Endothelial cell of umbilical vein (primary cell): ENCODE measurements at regions not wholly inside any gene's neighbourhood (a gene's known extent, or its start where the extent isn't known, plus 50 kb on each side); places are given as distances from the start of the nearest gene placed in this dataset.

Experiments used
- EZH2 ChIP-seq: IDR thresholded peaks from 2 replicates; pipeline ENCODE4 v1.6.1; 2012; ENCODE audit warnings: borderline replicate concordance, low read depth, mild to moderate bottlenecking, moderate library complexity, low read length, inconsistent platforms; ENCODE audit not compliant: severe bottlenecking
- FOS ChIP-seq: IDR thresholded peaks from 2 replicates; pipeline ENCODE4 v1.6.1; 2011; ENCODE audit warnings: mild to moderate bottlenecking, low read length, moderate library complexity, borderline replicate concordance; ENCODE audit not compliant: insufficient read depth
- POLR2A ChIP-seq: IDR thresholded peaks from 2 replicates; pipeline ENCODE4 v1.6.1; 2012; ENCODE audit warnings: low read depth, mild to moderate bottlenecking, control low read depth, low read length
- POLR2AphosphoS5 ChIP-seq: IDR thresholded peaks from 2 replicates; pipeline ENCODE4 v1.6.1; 2012; ENCODE audit warnings: low read depth, mild to moderate bottlenecking, control low read depth, low read length, moderate library complexity; ENCODE audit not compliant: insufficient read depth
- TF ChIP-seq, protein P1 (sequence below), 2 donors: IDR thresholded peaks; 1 replicate in 1 of 2; 2 replicates in 1 of 2; pipeline ENCODE4 v1.5.1; 2011; ENCODE audit warnings: low read length in 2 of 2, mild to moderate bottlenecking in 2 of 2, moderate library complexity in 2 of 2, control low read depth in 1 of 2, inconsistent platforms in 1 of 2, low read depth in 1 of 2; ENCODE audit not compliant: insufficient read depth in 1 of 2; ENCODE audit errors: extremely low read depth in 1 of 2
- TF ChIP-seq, protein P2 (sequence below): IDR thresholded peaks from 2 replicates; pipeline ENCODE4 v1.6.1; 2011; ENCODE audit not compliant: insufficient read depth, insufficient read length

GRCh38 chr12:9405886-9406563 lies 197.8 kb upstream of the PZP start:
- TF ChIP-seq, protein P1, sequence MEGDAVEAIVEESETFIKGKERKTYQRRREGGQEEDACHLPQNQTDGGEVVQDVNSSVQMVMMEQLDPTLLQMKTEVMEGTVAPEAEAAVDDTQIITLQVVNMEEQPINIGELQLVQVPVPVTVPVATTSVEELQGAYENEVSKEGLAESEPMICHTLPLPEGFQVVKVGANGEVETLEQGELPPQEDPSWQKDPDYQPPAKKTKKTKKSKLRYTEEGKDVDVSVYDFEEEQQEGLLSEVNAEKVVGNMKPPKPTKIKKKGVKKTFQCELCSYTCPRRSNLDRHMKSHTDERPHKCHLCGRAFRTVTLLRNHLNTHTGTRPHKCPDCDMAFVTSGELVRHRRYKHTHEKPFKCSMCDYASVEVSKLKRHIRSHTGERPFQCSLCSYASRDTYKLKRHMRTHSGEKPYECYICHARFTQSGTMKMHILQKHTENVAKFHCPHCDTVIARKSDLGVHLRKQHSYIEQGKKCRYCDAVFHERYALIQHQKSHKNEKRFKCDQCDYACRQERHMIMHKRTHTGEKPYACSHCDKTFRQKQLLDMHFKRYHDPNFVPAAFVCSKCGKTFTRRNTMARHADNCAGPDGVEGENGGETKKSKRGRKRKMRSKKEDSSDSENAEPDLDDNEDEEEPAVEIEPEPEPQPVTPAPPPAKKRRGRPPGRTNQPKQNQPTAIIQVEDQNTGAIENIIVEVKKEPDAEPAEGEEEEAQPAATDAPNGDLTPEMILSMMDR (IDR thresholded peaks at IDR 0.05; ENCODE audit: extremely low read depth in 1 of 2, insufficient read depth in 1 of 2, low read depth in 1 of 2, low read length in 2 of 2) = no peak
- TF ChIP-seq POLR2AphosphoS5 = no peak
- TF ChIP-seq, protein P2, sequence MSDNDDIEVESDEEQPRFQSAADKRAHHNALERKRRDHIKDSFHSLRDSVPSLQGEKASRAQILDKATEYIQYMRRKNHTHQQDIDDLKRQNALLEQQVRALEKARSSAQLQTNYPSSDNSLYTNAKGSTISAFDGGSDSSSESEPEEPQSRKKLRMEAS = no peak
- TF ChIP-seq POLR2A = no peak
- no peak for TF ChIP-seq FOS
- TF ChIP-seq EZH2 = no peak
